ENCODE measurements at regions not wholly inside any gene's neighbourhood (a gene's known extent, or its start where the extent isn't known, plus 50 kb on each side); places are given as distances from the start of the nearest gene placed in this dataset.

DNA sequence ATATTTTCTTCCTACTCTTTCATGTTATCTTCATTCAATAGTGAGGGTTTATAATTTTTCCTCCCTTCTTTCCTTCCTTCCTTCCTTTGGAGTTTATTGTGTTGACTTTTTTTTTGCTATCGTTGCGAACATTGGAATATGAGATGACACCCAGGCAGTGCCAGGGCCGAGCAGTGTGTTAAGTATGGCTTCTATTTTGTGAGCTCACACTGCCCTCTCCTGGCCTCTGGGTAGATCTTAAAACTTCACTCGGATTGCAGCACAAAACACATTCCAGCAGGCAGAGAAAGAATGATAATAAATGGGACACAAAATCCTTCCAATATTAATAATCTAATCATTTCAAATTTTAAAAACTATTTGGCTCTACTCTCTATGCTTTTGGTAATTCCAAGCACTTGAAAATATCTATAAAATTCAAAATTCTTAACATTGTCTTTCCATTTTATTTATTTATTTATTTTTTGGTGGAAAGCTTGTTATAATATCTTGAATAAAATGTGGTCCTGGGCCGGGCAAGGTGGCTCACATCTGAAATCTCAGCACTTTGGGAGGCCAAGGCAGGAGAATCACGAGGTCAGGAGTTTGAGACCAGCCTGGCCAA, 147.4 kb upstream of the OLIG3 start:
- no peak for TF ChIP-seq SREBF2 (IDR thresholded peaks at IDR 0.05)
- peak; percentile 74 for TF ChIP-seq CTCF (IDR thresholded peaks at IDR 0.05)
- TF ChIP-seq KDM5A (IDR thresholded peaks at IDR 0.05) = no peak

Data from A549 (cell line).